BJ (cell line): ENCODE measurements at regions not wholly inside any gene's neighbourhood (a gene's known extent, or its start where the extent isn't known, plus 50 kb on each side); places are given as distances from the start of the nearest gene placed in this dataset.

Experiments used
- CTCF ChIA-PET: fragments of 350-600 bp; formaldehyde crosslinking; extraction: SDS; loops from one replicate; lab custom pipeline; 2021; ENCODE audit warnings: antibody characterized with exemption, inconsistent platforms; lab: Yijun Ruan, JAX
- POLR2A ChIA-PET: fragments of 300-600 bp; sonication (Branson Sonifier 250); formaldehyde crosslinking; extraction: SDS; loops from one replicate; lab custom pipeline; 2021; ENCODE audit warnings: antibody characterized with exemption; lab: Charles Lee
- DNase-seq: peaks from one replicate; pipeline ENCODE4 v3.0.0-alpha.2; 2011; ENCODE audit warnings: low read depth
- H3K27me3 ChIP-seq: 2 replicates; pipeline ENCODE4 v1.6.0; 2011; ENCODE audit warnings: low read length; ENCODE audit not compliant: control insufficient read depth, insufficient read depth
- H3K36me3 ChIP-seq: 2 replicates; pipeline ENCODE4 v1.5.1; 2011; ENCODE audit warnings: low read length; ENCODE audit not compliant: control insufficient read depth, insufficient read depth
- H3K4me3 ChIP-seq: 2 replicates; pipeline ENCODE4 v1.5.1; 2011; ENCODE audit warnings: low read depth, mild to moderate bottlenecking, control low read depth, low read length
- TF ChIP-seq, protein P1 (sequence below): IDR thresholded peaks from 2 replicates; pipeline ENCODE4 v1.5.1; 2011; ENCODE audit warnings: low read depth, mild to moderate bottlenecking, control low read depth, inconsistent platforms, low read length, moderate library complexity; ENCODE audit not compliant: insufficient read depth

DNA sequence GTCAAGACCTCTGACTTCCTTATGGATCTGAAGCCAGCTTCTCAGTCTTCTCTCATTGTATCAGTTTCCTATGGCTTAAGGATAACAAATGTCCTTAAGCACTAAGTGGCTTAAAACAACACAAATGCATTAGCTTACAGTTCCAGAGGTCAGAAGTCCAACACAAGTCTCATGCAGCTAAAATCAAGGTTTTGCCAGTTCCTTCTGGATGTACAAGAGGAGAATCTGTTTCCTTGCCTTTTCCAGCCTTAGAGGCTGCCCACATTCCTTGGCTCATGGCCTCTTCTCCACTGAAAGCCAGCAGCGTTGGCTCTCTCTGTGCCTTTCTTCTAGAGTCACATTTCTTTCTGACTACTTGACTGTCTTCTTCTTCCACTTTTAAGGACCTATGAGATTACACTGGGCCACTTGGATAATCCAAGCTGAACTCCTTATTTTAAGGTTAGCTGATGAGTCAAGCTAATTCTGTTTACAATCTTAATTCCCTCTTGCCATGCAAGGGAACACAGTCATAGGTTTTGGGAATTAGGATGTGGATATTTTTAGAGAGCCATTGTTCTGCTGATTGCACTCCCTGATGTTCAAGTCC lies 179.0 kb downstream of the BCAS1 start:
- TF ChIP-seq, protein P1, sequence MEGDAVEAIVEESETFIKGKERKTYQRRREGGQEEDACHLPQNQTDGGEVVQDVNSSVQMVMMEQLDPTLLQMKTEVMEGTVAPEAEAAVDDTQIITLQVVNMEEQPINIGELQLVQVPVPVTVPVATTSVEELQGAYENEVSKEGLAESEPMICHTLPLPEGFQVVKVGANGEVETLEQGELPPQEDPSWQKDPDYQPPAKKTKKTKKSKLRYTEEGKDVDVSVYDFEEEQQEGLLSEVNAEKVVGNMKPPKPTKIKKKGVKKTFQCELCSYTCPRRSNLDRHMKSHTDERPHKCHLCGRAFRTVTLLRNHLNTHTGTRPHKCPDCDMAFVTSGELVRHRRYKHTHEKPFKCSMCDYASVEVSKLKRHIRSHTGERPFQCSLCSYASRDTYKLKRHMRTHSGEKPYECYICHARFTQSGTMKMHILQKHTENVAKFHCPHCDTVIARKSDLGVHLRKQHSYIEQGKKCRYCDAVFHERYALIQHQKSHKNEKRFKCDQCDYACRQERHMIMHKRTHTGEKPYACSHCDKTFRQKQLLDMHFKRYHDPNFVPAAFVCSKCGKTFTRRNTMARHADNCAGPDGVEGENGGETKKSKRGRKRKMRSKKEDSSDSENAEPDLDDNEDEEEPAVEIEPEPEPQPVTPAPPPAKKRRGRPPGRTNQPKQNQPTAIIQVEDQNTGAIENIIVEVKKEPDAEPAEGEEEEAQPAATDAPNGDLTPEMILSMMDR: no peak
- ChIA-PET CTCF (no interaction called here), POLR2A (no interaction called here)
- no peaks in the 10 kb centered on the region for H3K27me3 ChIP-seq
- H3K36me3 ChIP-seq: no peaks in the 10 kb centered on the region
- H3K4me3 ChIP-seq: no peak overlapping the region
- no peak for DNase-seq

DNA sequence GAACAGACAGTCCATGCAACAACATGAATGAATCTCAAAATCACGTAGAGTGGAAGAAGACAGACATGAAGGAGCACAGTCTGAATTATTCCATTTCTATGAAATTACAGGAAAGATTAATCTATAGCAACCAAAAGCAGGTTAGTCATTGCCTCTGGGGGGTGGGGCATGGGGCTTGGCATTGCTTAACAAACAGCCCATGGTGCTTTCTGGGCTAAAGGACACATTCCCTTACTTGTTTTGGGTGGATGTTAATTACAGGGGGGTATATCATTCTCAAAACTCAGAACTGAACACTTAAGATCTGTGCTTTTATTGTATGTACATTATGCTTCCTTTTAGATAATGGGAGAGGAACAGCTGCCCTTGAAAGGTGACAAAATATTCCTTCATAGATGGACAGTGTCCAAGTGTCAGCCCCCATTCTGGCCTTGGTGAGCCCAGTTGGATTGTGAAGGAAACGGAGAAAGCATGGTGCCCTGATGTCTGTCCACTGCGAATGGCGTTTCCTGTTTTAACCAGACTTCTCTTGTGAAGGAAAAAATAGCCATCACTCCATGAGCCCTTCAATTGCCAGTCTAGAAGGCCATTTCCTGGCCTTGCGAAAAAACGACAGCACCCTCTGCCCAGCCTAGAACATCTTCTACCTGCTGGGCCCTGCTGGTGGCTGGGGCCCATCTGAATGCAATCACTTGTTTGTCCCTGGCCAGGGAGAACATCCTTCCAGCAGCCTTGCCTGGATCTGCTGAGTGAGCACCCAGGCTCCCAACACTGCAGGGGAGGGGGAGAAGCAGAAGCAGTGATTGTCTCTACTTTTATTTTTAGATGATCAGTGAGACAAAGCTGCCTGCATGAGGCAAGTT lies 179.7 kb downstream of the BCAS1 start:
- POLR2A ChIA-PET: no interaction called here
- Histone ChIP-seq H3K4me3 (no peak overlapping the region), H3K36me3 (no peaks in the 10 kb centered on the region), H3K27me3 (no peaks in the 10 kb centered on the region)
- CTCF ChIA-PET: no interaction called here
- TF ChIP-seq, protein P1: no peak
- no peak for DNase-seq

DNA sequence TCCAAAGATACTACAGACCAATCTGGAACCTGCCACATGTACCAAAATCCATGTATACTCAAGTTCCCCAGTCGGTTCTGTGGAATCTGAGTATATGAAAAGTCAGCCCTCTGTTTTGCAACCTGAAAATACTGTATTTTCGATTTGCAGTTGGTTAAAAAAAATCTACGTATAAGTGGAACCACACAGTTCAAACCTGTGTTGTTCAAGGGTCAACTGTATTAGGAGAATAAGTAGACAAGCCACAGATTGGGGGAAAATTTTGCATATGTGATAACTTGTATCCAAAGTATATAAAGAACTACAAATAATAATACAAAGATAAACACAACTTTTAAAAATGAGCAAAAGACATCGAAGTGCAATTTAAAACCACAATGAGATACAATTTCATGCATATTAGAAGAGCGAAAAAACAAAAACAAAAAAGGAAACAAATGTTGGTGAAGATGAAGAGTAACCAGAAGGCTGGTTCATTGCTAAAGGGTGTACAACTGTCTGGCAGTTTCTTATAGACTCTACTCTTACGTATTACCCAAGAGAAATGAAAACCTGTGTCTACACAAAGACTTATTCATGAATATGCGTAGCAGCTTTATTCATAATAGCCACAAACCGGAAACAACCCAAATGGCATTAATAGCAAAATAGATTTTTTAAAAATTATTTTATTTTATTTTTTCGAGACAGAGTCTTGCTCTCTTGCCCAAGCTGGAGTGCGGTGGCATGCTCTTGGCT lies 180.8 kb downstream of the BCAS1 start:
- Histone ChIP-seq H3K27me3 (no peaks in the 10 kb centered on the region), H3K36me3 (no peaks in the 10 kb centered on the region), H3K4me3 (no peak overlapping the region)
- no peak for DNase-seq
- ChIA-PET CTCF (no interaction called here), POLR2A (no interaction called here)
- TF ChIP-seq, protein P1: no peak

DNA sequence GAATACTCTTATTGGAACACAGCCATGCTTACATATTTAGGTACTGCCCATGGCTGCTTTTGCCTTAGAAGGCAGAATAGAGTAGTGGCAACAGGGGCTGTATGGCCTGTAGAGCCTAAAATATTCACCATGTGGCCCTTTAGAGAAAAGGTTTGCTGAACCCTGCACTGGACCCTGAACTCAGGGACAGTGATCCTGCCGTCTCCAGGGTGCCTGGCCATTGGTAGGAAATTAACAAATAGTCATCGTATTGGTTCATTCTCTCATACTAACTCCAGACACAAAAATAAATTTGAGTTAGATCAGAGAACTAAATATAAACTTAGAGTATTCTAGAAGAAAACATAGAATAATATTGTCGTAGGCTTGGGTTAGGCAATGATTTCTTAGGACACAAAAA lies 181.4 kb downstream of the BCAS1 start:
- Histone ChIP-seq H3K4me3 (no peak overlapping the region), H3K36me3 (no peaks in the 10 kb centered on the region), H3K27me3 (no peaks in the 10 kb centered on the region)
- TF ChIP-seq, protein P1: no peak
- ChIA-PET CTCF (no interaction called here), POLR2A (no interaction called here)
- DNase-seq: no peak

DNA sequence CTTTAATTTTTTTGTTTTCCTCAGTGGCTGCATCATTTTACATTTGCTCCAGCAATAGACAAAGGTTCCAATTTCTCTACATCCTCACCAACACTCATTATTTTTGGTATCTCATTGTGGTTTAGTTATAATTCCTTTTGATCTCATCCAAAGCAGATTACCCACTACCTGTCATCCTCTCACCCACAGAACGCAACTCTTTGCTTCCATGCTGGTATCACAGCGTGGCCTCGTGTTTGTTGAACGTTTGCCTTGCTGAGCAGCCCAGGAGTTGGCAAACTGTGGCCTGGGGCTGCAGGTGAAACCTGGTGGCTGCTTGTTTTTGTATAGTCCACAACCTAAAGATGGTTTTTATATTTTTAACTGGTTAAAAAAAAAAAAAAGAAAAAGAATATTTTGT lies 181.9 kb downstream of the BCAS1 start:
- POLR2A ChIA-PET: no interaction called here
- Histone ChIP-seq H3K4me3 (no peak overlapping the region), H3K36me3 (no peaks in the 10 kb centered on the region), H3K27me3 (no peaks in the 10 kb centered on the region)
- TF ChIP-seq, protein P1: no peak
- CTCF ChIA-PET: no interaction called here
- DNase-seq: no peak
